GM10266 (cell line): ENCODE measurements at regions not wholly inside any gene's neighbourhood (a gene's known extent, or its start where the extent isn't known, plus 50 kb on each side); places are given as distances from the start of the nearest gene placed in this dataset.
"Not testable (repeated sequence)": the region's sequence is repeated elsewhere in the genome, so short reads cannot be mapped to it uniquely, and the experiment has no call there.

ENCODE experiments used
- DNase-seq: peaks from one replicate; pipeline ENCODE4 v3.0.0; 2012; ENCODE audit errors: extremely low spot score
- TF ChIP-seq, protein P1 (sequence below): IDR thresholded peaks from 2 replicates; pipeline ENCODE4 v1.5.1; 2012; ENCODE audit warnings: mild to moderate bottlenecking, low read depth; ENCODE audit not compliant: control insufficient read depth, insufficient read depth; ENCODE audit errors: missing control alignments

DNA sequence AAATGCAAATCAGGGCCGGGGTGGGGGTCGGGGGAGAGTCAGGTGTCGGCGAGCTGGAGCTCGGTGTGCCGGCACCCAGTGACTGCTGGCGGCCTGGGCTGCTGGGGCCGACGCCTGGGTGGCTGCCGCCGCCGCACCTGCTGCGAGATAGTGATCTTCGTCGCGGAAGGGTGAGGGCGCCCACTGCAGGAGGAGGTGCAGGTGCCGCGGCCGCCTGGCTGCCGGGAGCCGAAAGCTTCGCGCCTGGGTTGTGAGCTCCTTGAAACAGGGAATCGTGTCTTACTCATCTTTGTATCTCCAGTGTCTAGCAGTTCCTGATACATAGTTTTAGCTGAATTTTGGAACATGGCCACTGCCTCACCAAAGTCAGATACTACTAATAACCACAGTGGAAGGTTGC lies 64.0 kb upstream of the CPOX start:
- TF ChIP-seq, protein P1, sequence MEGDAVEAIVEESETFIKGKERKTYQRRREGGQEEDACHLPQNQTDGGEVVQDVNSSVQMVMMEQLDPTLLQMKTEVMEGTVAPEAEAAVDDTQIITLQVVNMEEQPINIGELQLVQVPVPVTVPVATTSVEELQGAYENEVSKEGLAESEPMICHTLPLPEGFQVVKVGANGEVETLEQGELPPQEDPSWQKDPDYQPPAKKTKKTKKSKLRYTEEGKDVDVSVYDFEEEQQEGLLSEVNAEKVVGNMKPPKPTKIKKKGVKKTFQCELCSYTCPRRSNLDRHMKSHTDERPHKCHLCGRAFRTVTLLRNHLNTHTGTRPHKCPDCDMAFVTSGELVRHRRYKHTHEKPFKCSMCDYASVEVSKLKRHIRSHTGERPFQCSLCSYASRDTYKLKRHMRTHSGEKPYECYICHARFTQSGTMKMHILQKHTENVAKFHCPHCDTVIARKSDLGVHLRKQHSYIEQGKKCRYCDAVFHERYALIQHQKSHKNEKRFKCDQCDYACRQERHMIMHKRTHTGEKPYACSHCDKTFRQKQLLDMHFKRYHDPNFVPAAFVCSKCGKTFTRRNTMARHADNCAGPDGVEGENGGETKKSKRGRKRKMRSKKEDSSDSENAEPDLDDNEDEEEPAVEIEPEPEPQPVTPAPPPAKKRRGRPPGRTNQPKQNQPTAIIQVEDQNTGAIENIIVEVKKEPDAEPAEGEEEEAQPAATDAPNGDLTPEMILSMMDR = peak; percentile 77
- peak; percentile 57 for DNase-seq

DNA sequence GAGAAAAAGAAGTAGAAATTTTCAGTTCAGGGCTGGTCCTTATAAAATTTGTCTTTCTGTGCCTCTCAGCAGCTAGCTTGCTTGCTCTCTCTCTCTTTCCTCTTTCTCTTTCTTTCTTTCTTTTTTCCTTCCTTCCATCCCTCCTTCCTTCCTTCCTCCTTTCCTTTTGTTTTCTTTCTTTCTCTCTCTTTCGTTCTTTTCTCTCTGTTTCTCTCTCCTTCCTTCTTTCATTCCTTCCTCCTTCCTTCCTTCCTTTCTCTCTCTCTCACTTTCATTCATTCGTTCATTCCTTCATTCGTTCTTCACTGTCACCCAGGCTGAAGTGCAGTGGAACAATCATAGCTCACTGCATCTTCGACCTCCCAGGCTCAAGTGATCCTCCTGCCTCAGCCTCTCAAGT lies 69.3 kb upstream of the CPOX start:
- TF ChIP-seq, protein P1 = no peak
- DNase-seq = no peak

DNA sequence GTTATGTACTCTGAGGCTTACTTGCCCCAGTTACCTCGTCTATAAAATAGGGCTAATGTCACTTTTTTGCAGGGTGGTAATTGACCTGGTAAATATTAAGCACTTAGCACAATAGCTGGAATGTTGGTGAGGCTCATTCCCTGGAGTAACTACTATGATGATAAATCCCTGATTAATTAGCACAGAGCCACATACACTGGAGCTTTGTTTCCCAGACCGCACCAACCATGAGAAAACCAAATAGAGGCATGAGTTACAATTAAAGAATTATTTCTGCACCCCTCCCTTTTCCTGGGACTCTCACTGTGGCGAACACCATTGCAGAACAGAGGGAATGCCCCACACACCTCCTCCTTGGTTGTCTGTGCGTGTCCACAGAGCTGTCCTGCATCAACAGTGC lies 76.6 kb upstream of the CPOX start:
- TF ChIP-seq, protein P1 = no peak
- DNase-seq = no peak

DNA sequence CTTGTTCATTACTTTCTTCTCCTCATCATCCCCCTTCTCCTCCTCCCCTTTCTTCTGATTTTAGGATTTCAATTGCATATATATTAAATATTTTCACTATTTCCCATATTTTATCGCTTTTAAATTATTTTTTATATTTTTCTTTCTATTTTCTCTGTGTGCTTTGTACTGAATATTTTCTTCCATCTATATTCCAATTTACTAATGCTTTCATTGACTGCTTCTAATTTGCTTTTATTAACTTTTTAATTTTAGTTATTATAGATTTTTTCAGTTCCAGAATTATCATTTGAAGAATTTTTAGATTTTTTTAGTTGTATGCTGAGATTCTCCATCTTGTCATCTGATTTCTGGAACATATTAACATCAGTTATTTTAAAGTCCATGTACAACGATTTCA lies 83.2 kb upstream of the ST3GAL6 start:
- TF ChIP-seq, protein P1 = no peak
- DNase-seq = no peak

DNA sequence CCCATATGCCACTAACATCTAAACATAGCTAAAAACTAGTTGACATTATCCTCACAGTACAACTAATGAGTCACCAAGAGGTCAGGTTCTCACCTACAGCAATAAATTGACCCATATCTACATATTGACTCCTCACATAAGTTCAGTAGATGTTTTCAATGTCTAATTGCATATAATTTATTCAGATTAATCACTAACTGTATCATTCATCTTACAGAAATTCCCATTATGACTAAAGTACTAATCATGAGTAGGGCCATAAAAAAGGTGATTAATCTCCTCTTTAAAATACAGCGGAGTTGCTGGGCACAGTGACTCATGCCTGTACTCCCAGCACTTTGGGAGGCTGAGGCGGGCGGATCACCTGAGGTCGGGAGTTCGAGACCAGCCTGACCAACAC lies 82.4 kb upstream of the ST3GAL6 start:
- TF ChIP-seq, protein P1 = no peak
- no peak for DNase-seq

DNA sequence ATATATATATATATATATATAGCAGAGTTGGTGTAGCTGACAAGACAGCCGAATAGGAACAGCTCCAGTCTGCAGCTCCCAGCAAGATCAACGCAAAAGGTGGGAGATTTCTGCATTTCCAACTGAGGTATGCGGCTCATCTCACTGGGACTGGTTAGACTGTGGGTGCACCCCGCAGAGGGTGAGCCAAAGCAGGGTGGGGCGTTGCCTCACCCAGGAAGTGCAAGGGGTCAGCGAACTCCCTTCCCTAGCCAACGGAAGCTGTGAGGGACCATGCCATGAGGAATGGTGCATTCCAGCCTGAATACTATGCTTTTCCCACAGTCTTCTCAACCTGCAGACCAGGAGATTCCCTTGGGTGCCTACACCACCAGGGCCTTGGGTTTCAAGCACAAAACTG lies 81.7 kb upstream of the ST3GAL6 start:
- no peak for DNase-seq
- TF ChIP-seq, protein P1 = no peak

DNA sequence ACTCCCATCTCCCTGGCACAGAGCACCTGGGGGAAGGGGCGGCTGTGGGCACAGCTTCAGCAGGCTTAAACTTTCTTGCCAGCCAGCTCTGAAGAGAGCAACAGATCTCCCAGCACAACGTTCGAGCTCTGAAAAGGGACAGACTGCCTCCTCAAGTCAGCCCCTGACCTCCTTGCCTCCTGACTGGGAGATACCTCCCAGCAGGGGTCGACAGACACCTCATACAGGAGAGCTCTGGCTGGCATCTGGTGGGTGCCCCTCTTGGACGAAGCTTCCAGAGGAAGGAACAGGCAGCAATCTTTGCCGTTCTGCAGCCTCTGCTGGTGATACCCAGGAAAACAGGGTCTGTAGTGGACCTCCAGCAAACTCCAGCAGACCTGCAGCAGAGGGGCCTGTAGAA lies 80.7 kb upstream of the ST3GAL6 start:
- not testable (repeated sequence) for DNase-seq

DNA sequence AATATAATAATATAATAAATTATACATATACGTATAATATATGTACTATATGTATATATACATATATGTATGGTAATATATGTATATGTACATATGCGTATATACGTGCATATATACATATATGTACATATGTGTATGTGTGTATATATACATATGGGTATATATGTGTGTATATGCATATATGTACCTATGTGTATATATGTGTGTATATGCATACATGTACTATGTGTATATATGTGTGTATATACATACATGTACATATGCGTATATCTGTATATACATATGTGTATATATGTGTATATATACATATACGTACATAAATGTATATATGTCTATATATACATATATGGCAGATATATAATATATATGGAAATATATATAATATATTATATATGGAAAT lies 74.8 kb upstream of the ST3GAL6 start:
- DNase-seq = no peak
- TF ChIP-seq, protein P1 = no peak
